Thyroid gland (tissue), 4 donors: ENCODE measurements at regions not wholly inside any gene's neighbourhood (a gene's known extent, or its start where the extent isn't known, plus 50 kb on each side); places are given as distances from the start of the nearest gene placed in this dataset.

ENCODE experiments used
- DNase-seq, 2 donors: peaks; one replicate each; pipeline ENCODE4 v3.0.0-alpha.2; 2019
- H3K27ac ChIP-seq, 3 donors: fragments of 200-600 bp; sonication (generic); 1 replicate in 2 of 3; 2 replicates in 1 of 3; pipeline ENCODE4 v1.5.1; 2016 to 2019; ENCODE audit warnings: mild to moderate bottlenecking in 1 of 3, moderate library complexity in 1 of 3
- H3K27me3 ChIP-seq: fragments of 200-600 bp; sonication (generic); one replicate; pipeline ENCODE4 v1.5.1; 2019
- H3K36me3 ChIP-seq, 2 donors: fragments of 200-600 bp; sonication (generic); one replicate each; pipeline ENCODE4 v1.5.1; 2016 to 2019
- H3K4me1 ChIP-seq, 2 donors: fragments of 200-600 bp; sonication (generic); one replicate each; pipeline ENCODE4 v1.5.1; 2017 to 2019
- H3K4me3 ChIP-seq, 3 donors: fragments of 200-600 bp; sonication (generic); replicated peaks in 1 of 3; 1 replicate in 2 of 3; 2 replicates in 1 of 3; pipeline ENCODE4 v1.5.1; 2016; ENCODE audit warnings: mild to moderate bottlenecking in 1 of 3
- H3K9me3 ChIP-seq: fragments of 200-600 bp; sonication (generic); one replicate; pipeline ENCODE4 v1.5.1; 2017
- CTCF ChIP-seq, 6 experiments: fragments of 200-600 bp in 3 of 6; fragments of 450-650 bp in 3 of 6; sonication (generic) in 3 of 6; IDR thresholded peaks; one replicate each; pipeline ENCODE4 v1.5.1; 2016 to 2019; ENCODE audit warnings: antibody characterized with exemption in 6 of 6, mild to moderate bottlenecking in 2 of 6, inconsistent platforms in 1 of 6, moderate library complexity in 1 of 6
- POLR2A ChIP-seq, 2 donors: fragments of 450-650 bp; IDR thresholded peaks; one replicate each; pipeline ENCODE4 v1.6.1; 2017; ENCODE audit warnings: antibody characterized with exemption in 2 of 2, mild to moderate bottlenecking in 2 of 2, moderate library complexity in 1 of 2
- WGBS, 2 donors: methylation state at CpG; one replicate each; pipeline ENCODE4 v1.1.5; 2017; 5-methylcytosine and 5-hydroxymethylcytosine counted together
- intact Hi-C: fragments of 100-400 bp; cut with DNase I; formaldehyde crosslinking; loops from one replicate; pipeline ENCODE4 v1.15.1; 2023

- 85 to 88% methylated on average over 8 of the region's 8 CpGs for WGBS, 2 donors
- no peak for DNase-seq
- no peak overlapping the region for H3K27ac ChIP-seq
- no peaks in the 10 kb centered on the region for H3K36me3 ChIP-seq
- no peak for TF ChIP-seq POLR2A (IDR thresholded peaks at IDR 0.05)
- TF ChIP-seq CTCF (IDR thresholded peaks at IDR 0.05) = no peak
- H3K4me1 ChIP-seq = no peaks in the 10 kb centered on the region
- H3K4me3 ChIP-seq = no peak overlapping the region
- H3K27me3 ChIP-seq = no peaks in the 10 kb centered on the region
- intact Hi-C loops = no loop called here
- H3K9me3 ChIP-seq = no peaks in the 10 kb centered on the region
These were observed 1481.6 kb upstream of the PIK3C3 start for GRCh38 chr18:40473221-40474029.

- intact Hi-C loops = no loop called here
- no peak overlapping the region for H3K4me3 ChIP-seq
- H3K27me3 ChIP-seq = no peaks in the 10 kb centered on the region
- TF ChIP-seq POLR2A (IDR thresholded peaks at IDR 0.05) (no peak), CTCF (IDR thresholded peaks at IDR 0.05) (no peak)
- WGBS, 2 donors = 74 to 87% methylated on average over 3 of the region's 3 CpGs
- H3K27ac ChIP-seq = no peak overlapping the region
- no peaks in the 10 kb centered on the region for H3K9me3 ChIP-seq
- DNase-seq = no peak
- H3K36me3 ChIP-seq = no peaks in the 10 kb centered on the region
- H3K4me1 ChIP-seq = no peaks in the 10 kb centered on the region
These were observed 1484.3 kb upstream of the PIK3C3 start for GRCh38 chr18:40470723-40471122.

- intact Hi-C loops = no loop called here
- DNase-seq = no peak
- 94 to 96% methylated on average over 4 of the region's 4 CpGs for WGBS, 2 donors
- Histone ChIP-seq H3K27me3 (no peaks in the 10 kb centered on the region), H3K27ac (no peak overlapping the region), H3K4me1 (no peaks in the 10 kb centered on the region), H3K9me3 (no peaks in the 10 kb centered on the region), H3K36me3 (no peaks in the 10 kb centered on the region), H3K4me3 (no peak overlapping the region)
- no peak for TF ChIP-seq POLR2A (IDR thresholded peaks at IDR 0.05)
- no peak for TF ChIP-seq CTCF (IDR thresholded peaks at IDR 0.05)
These were observed 1485.2 kb upstream of the PIK3C3 start for GRCh38 chr18:40469851-40470250.

- no peaks in the 10 kb centered on the region for H3K36me3 ChIP-seq
- DNase-seq = no peak
- no peaks in the 10 kb centered on the region for H3K27me3 ChIP-seq
- TF ChIP-seq CTCF (IDR thresholded peaks at IDR 0.05) (no peak), POLR2A (IDR thresholded peaks at IDR 0.05) (no peak)
- no peaks in the 10 kb centered on the region for H3K9me3 ChIP-seq
- H3K4me3 ChIP-seq = no peak overlapping the region
- no peaks in the 10 kb centered on the region for H3K4me1 ChIP-seq
- H3K27ac ChIP-seq = no peak overlapping the region
- intact Hi-C loops = no loop called here
These were observed 1485.7 kb upstream of the PIK3C3 start for GRCh38 chr18:40469316-40469715.

- H3K9me3 ChIP-seq = no peaks in the 10 kb centered on the region
- no peak overlapping the region for H3K27ac ChIP-seq
- TF ChIP-seq POLR2A (IDR thresholded peaks at IDR 0.05) (no peak), CTCF (IDR thresholded peaks at IDR 0.05) (no peak)
- 89 to 91% methylated on average over 1 of the region's 1 CpG for WGBS, 2 donors
- no peaks in the 10 kb centered on the region for H3K27me3 ChIP-seq
- H3K36me3 ChIP-seq = no peaks in the 10 kb centered on the region
- H3K4me1 ChIP-seq = no peaks in the 10 kb centered on the region
- intact Hi-C loops = no loop called here
- H3K4me3 ChIP-seq = no peak overlapping the region
- no peak for DNase-seq
These were observed 1491.0 kb upstream of the PIK3C3 start for GRCh38 chr18:40464032-40464431.
